GM21576 (cell line): ENCODE measurements at regions not wholly inside any gene's neighbourhood (a gene's known extent, or its start where the extent isn't known, plus 50 kb on each side); places are given as distances from the start of the nearest gene placed in this dataset.
"Not testable (repeated sequence)": the region's sequence is repeated elsewhere in the genome, so short reads cannot be mapped to it uniquely, and the experiment has no call there.

Experiments
- ATAC-seq: cut with Tn5 transposase; IDR thresholded peaks from one replicate; pipeline ENCODE4 v1.9.1; 2021; ENCODE audit warnings: mild to moderate bottlenecking, moderate library complexity; ENCODE audit not compliant: unreplicated experiment

- ATAC-seq = no peak
Measured at GRCh38 chr17:77036841-77037381, 103.9 kb upstream of the SEC14L1 start.

- ATAC-seq = no peak
Measured at GRCh38 chr17:77037943-77038342, 102.8 kb upstream of the SEC14L1 start.

GRCh38 chr17:77038884-77039555 lies 101.7 kb upstream of the SEC14L1 start:
- ATAC-seq = no peak

DNA sequence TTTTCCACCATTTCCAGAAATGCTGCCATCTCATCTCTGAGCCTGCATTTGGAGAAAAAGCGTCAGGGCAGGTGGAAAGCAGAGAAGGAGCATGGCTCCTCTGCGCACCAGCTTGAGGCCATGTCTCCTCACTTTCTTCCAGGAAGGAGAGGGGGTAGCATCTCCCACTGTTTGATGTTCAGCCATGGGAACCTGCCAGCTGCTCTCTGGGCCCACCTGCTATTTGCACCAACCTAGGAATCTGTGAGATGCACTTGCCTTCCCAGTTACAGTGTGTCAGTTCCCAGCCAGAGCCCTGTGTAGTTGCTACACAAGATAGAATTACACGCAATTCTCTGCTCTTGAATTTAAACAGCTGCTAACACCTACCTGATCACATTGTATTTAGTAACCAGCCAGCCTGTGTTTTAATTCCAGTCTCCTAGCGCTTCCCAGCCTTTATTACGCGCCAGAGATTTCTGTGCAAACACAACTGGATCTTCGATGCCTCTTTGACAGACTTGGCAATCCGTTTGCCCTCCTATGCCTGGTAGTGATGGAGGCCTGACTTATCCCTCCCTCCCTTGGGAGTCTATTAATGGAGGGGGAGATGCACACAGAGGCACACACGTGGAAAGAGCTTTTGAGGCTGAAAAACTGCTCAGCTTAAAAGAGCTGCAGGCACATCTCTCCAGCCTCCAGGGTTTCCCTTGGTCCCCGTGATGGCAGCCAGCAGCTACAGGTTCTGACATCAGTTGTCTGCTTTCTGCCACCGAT lies 98.1 kb upstream of the SEC14L1 start:
- no peak for ATAC-seq

- ATAC-seq = no peak
Measured at GRCh38 chr17:77045441-77046041, 95.2 kb upstream of the SEC14L1 start.

GRCh38 chr17:77049440-77049839 lies 91.3 kb upstream of the SEC14L1 start:
- ATAC-seq = no peak

DNA sequence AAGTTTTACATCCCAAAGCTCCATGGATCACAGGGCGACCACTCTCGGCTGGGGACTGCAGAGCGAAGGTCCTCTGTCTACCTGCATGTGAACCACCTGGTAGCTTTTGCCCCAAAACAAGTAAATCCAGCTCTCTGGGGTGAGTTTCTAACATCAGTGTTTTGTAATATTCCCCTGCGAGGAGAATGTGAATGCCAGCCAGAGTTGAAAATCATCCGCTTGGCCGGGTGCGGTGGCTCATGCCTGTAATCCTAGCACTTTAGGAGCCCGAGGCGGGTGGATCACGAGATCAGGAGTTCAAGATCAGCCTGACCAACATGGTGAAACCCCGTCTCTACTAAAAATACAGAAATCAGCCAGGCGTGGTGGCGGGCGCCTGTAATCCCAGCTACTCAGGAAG lies 89.9 kb upstream of the SEC14L1 start:
- ATAC-seq = not testable (repeated sequence)

GRCh38 chr17:77054936-77055335 lies 85.8 kb upstream of the SEC14L1 start:
- no peak for ATAC-seq

- no peak for ATAC-seq
Measured at GRCh38 chr17:77055453-77055852, 85.3 kb upstream of the SEC14L1 start.

GRCh38 chr17:77058016-77058415 lies 82.8 kb upstream of the SEC14L1 start:
- ATAC-seq = no peak

DNA sequence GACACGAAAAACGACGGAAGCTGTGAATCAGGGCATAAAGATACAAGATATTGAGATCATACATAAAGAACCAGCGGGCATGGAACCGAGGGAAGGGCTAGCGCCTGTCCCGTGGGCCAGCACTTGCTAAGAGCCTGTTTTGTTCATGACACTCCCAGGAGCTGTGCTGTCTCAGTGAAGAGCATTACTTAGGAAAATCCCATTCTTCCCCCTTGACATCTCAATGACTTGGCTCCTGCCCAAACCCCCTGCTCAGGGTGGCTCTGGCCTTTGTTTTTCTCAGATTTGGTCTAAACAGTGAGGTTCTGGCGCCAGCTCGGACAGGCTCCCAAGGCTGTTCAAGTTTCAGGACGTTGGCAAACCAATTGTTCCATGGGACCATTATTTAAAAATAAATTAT lies 79.1 kb upstream of the SEC14L1 start:
- ATAC-seq = no peak

GRCh38 chr17:77064598-77064997 lies 76.2 kb upstream of the SEC14L1 start:
- ATAC-seq = no peak

GRCh38 chr17:77066165-77066564 lies 74.6 kb upstream of the SEC14L1 start:
- ATAC-seq = no peak

DNA sequence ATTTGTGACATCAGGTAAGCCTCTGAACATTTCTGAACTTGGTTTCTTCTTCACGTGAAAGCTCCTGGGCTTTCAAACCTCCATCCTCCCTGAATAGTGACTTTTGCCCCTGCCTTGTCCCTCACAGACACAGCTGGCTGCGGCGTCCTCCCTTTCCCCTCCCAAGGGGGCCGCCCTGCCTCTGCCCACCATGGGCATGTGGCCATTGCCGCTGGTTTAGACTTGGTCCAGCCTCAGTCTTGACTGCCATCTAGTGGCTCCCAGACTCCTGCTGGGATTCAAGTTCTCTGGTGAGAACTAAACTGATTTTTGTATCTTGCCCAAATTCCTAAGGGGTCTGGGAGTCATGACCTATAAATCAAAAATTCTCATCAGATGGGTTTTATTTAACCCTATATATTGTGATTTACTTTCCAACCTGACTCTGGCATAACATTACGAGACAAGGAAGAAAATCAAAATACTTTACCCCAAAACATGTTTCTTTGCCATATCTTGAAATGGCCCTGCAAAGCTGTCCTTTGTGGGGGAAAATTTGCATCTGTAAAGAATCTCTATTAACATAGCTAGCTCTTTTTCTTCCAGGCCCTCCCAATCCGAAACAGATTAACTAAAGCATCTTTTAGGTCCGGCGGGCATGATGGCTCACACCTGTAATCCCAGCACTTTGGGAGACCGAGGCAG lies 73.9 kb upstream of the SEC14L1 start:
- not testable (repeated sequence) for ATAC-seq

DNA sequence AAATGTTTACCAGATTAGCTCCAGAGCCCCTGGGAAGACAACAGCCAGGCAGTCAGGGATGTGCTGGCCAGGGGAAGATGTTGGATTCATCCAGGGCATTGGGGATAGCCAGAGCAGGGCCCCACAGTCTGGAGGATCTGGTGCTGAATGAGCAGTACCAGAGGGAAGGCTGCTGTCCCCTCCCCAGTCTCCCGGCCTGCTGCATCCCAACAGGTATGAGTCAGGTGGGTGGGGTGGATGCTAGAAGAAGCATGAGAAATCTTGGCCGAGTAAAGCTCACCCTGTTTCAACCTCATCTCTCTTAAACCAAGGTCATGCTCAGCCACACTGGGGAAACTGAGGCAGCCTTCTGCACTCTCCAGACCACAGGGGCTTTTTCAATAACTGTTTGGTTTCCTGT lies 71.9 kb upstream of the SEC14L1 start:
- ATAC-seq = no peak

DNA sequence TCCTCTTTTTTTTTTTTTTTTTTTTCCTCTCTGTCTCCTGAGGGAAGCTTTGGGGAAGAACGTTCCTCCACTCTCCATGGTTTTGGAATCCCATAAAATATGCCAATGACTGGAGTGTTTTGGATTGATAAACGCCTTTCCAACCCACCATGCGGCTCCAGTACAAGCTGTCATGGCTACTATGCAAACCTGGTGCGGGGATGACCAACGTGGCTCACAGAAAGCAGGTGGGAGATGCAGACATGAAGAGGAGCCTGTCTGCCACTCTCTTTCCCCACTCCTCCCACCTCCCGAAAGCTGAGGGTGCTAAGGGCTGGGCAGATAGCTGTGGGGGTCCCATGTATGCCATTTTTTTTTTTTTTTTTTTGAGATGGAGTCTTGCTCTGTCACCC lies 69.9 kb upstream of the SEC14L1 start:
- ATAC-seq = no peak

GRCh38 chr17:77071925-77072490 lies 68.8 kb upstream of the SEC14L1 start:
- no peak for ATAC-seq

- no peak for ATAC-seq
Measured at GRCh38 chr17:77072670-77073069, 68.1 kb upstream of the SEC14L1 start.

- no peak for ATAC-seq
Measured at GRCh38 chr17:77074681-77075080, 66.1 kb upstream of the SEC14L1 start.

GRCh38 chr17:77076124-77076830 lies 64.5 kb upstream of the SEC14L1 start:
- ATAC-seq = no peak
